A673 (cell line): ENCODE measurements at regions not wholly inside any gene's neighbourhood (a gene's known extent, or its start where the extent isn't known, plus 50 kb on each side); places are given as distances from the start of the nearest gene placed in this dataset.
"Not testable (repeated sequence)": the region's sequence is repeated elsewhere in the genome, so short reads cannot be mapped to it uniquely, and the experiment has no call there.

Experiments used
- BruUV-seq: library from RNA; stranded (reverse); fragments of 400-500 nt; replicated peaks from 2 replicates; lab custom pipeline; 2021; lab: Mats Ljungman, UMichigan
- CTCF ChIA-PET: fragments of 300-600 bp; sonication (Branson Sonifier 250); formaldehyde crosslinking; loops from one replicate; lab custom pipeline; 2022; ENCODE audit warnings: antibody characterized with exemption; lab: Charles Lee
- POLR2A ChIA-PET: fragments of 300-600 bp; sonication (Branson Sonifier 250); formaldehyde crosslinking; loops from one replicate; lab custom pipeline; 2022; ENCODE audit warnings: antibody characterized with exemption; ENCODE audit not compliant: low non-redundant PET; lab: Charles Lee
- DNase-seq: peaks from one replicate; pipeline ENCODE4 v3.0.0-alpha.2; 2015; ENCODE audit warnings: low spot score
- H3K27ac ChIP-seq: fragments of 200-600 bp; sonication (generic); 2 replicates; pipeline ENCODE4 v1.5.1; 2016; ENCODE audit warnings: mixed run types, low read depth, mild to moderate bottlenecking, mixed read lengths, antibody characterized with exemption, low read length; ENCODE audit not compliant: poor library complexity, severe bottlenecking
- H3K27me3 ChIP-seq: fragments of 200-600 bp; sonication (generic); replicated peaks from 2 replicates; pipeline ENCODE4 v1.6.1; 2017; ENCODE audit warnings: mixed run types, low read depth, mild to moderate bottlenecking, mixed read lengths, antibody characterized with exemption, low read length; ENCODE audit not compliant: insufficient read depth, poor library complexity
- H3K36me3 ChIP-seq: fragments of 200-600 bp; sonication (generic); 2 replicates; pipeline ENCODE4 v1.6.1; 2016; ENCODE audit warnings: mixed run types, mild to moderate bottlenecking, mixed read lengths, antibody characterized with exemption, low read length; ENCODE audit not compliant: insufficient read depth, poor library complexity, severe bottlenecking
- H3K4me1 ChIP-seq: fragments of 200-600 bp; sonication (generic); 2 replicates; pipeline ENCODE4 v1.6.1; 2017; ENCODE audit warnings: mixed run types, mild to moderate bottlenecking, mixed read lengths, antibody characterized with exemption, low read length; ENCODE audit not compliant: insufficient read depth, poor library complexity, severe bottlenecking
- H3K4me3 ChIP-seq: fragments of 200-600 bp; sonication (generic); 2 replicates; pipeline ENCODE4 v1.5.1; 2016; ENCODE audit warnings: low read depth, mixed run types, mild to moderate bottlenecking, mixed read lengths, low read length; ENCODE audit not compliant: poor library complexity, severe bottlenecking
- H3K9me3 ChIP-seq: fragments of 200-600 bp; sonication (generic); 2 replicates; pipeline ENCODE4 v1.6.1; 2016; ENCODE audit warnings: mixed run types, low read depth, mild to moderate bottlenecking, mixed read lengths, antibody characterized with exemption, low read length; ENCODE audit not compliant: poor library complexity, severe bottlenecking
- EZH2 ChIP-seq: fragments of 200-600 bp; sonication (generic); IDR thresholded peaks from 2 replicates; pipeline ENCODE4 v1.6.1; 2017; ENCODE audit warnings: borderline replicate concordance, low read depth, mild to moderate bottlenecking, mixed read lengths, antibody characterized with exemption, low read length; ENCODE audit not compliant: poor library complexity, severe bottlenecking
- intact Hi-C: fragments of 100-400 bp; cut with micrococcal nuclease; formaldehyde crosslinking; loops from one replicate; pipeline ENCODE4 v1.10.0; 2022; ENCODE audit not compliant: unreplicated experiment
- TF ChIP-seq, protein P1 (sequence below): fragments of 300-800, 200-600 bp; sonication (generic); conservative IDR thresholded peaks from 2 replicates; pipeline ENCODE4 v1.5.1; 2017; ENCODE audit warnings: low read depth, mild to moderate bottlenecking, antibody characterized with exemption, low read length, moderate library complexity, mixed read lengths

- TF ChIP-seq, protein P1, sequence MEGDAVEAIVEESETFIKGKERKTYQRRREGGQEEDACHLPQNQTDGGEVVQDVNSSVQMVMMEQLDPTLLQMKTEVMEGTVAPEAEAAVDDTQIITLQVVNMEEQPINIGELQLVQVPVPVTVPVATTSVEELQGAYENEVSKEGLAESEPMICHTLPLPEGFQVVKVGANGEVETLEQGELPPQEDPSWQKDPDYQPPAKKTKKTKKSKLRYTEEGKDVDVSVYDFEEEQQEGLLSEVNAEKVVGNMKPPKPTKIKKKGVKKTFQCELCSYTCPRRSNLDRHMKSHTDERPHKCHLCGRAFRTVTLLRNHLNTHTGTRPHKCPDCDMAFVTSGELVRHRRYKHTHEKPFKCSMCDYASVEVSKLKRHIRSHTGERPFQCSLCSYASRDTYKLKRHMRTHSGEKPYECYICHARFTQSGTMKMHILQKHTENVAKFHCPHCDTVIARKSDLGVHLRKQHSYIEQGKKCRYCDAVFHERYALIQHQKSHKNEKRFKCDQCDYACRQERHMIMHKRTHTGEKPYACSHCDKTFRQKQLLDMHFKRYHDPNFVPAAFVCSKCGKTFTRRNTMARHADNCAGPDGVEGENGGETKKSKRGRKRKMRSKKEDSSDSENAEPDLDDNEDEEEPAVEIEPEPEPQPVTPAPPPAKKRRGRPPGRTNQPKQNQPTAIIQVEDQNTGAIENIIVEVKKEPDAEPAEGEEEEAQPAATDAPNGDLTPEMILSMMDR: no peak
- TF ChIP-seq EZH2: no peak
- H3K27me3 ChIP-seq: no peaks in the 10 kb centered on the region
- no peak overlapping the region for H3K4me3 ChIP-seq
Measured at GRCh38 chr7:85262891-85263290, 76.0 kb upstream of the SEMA3D start.

GRCh38 chr7:85261336-85261735, 74.5 kb upstream of the SEMA3D start:
- BruUV-seq: no TSS peak
- H3K4me3 ChIP-seq: no peak overlapping the region
- no peak for DNase-seq
- H3K27ac ChIP-seq: no peak overlapping the region
- TF ChIP-seq, protein P1: no peak
- no peak for TF ChIP-seq EZH2
- no peaks in the 10 kb centered on the region for H3K36me3 ChIP-seq
- ChIA-PET POLR2A (no interaction called here), CTCF (no interaction called here)
- H3K27me3 ChIP-seq: no peaks in the 10 kb centered on the region
- intact Hi-C loops: no loop called here
- H3K9me3 ChIP-seq: no peaks in the 10 kb centered on the region
- no peaks in the 10 kb centered on the region for H3K4me1 ChIP-seq

More at GRCh38 chr7:85262891-85263290, 76.0 kb upstream of the SEMA3D start:
- no peaks in the 10 kb centered on the region for H3K9me3 ChIP-seq
- DNase-seq: no peak
- no peak overlapping the region for H3K27ac ChIP-seq
- ChIA-PET POLR2A (no interaction called here), CTCF (no interaction called here)
- no peaks in the 10 kb centered on the region for H3K4me1 ChIP-seq
- intact Hi-C loops: no loop called here
- no peaks in the 10 kb centered on the region for H3K36me3 ChIP-seq
- BruUV-seq: no TSS peak

GRCh38 chr7:85249787-85250186, 62.9 kb upstream of the SEMA3D start:
- H3K4me3 ChIP-seq, BruUV-seq, H3K27me3 ChIP-seq, intact Hi-C loops, H3K9me3 ChIP-seq, H3K36me3 ChIP-seq, DNase-seq, H3K27ac ChIP-seq, POLR2A ChIA-PET, CTCF ChIA-PET, H3K4me1 ChIP-seq: not testable (repeated sequence)

DNA sequence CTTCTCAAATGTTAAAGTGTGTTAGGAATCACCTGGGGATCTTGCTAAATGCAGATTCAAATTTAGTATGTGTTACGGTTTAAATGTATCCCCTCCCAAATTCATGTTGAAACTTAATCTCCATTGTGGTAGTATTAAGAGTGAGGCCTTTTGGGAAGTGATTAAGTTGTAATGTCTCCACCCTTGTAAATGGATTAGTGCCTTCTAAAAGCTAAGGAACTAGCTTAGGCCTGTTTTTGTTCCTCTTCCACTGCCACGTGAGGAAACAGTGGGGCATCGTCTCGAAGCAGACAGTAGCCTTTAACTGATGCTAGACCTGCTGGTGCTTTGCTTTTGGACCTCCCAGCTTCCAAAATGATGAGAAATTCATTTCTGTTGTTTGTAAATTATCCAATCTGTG, 52.3 kb upstream of the SEMA3D start:
- CTCF ChIA-PET: no interaction called here
- no peaks in the 10 kb centered on the region for H3K36me3 ChIP-seq
- TF ChIP-seq EZH2: no peak
- TF ChIP-seq, protein P1: no peak
- no peaks in the 10 kb centered on the region for H3K27me3 ChIP-seq
- no TSS peak for BruUV-seq
- no peaks in the 10 kb centered on the region for H3K9me3 ChIP-seq
- intact Hi-C loops: no loop called here
- no peaks in the 10 kb centered on the region for H3K4me1 ChIP-seq
- no peak overlapping the region for H3K27ac ChIP-seq
- H3K4me3 ChIP-seq: no peak overlapping the region
- POLR2A ChIA-PET: no interaction called here
- DNase-seq: peak; percentile 15
